ENCODE measurements at regions not wholly inside any gene's neighbourhood (a gene's known extent, or its start where the extent isn't known, plus 50 kb on each side); places are given as distances from the start of the nearest gene placed in this dataset.

GRCh38 chr18:34959211-34959829 lies 81.9 kb upstream of the MAPRE2 start:
- in situ Hi-C loops (cut with MboI; ENCODE audit: low sequenced_read_pairs) = no loop called here
- no peak overlapping the region for H3K4ac ChIP-seq (ENCODE audit: low read depth, low read length)
- H2BK120ac ChIP-seq (ENCODE audit: low read depth, low read length) = no peak overlapping the region
- H3K4me1 ChIP-seq (ENCODE audit: control insufficient read depth, insufficient read depth, low read length) = peaks cover 3% of the 10 kb centered on the region
- H3K4me3 ChIP-seq (ENCODE audit: insufficient read depth, low read depth, low read length) = no peak overlapping the region
- no peak overlapping the region for H2BK20ac ChIP-seq (ENCODE audit: low read depth, low read length)
- H3K27ac ChIP-seq (ENCODE audit: insufficient read depth, low read length) = no peak overlapping the region
- H3K18ac ChIP-seq (ENCODE audit: low read depth, low read length) = no peak overlapping the region
- H2AK5ac ChIP-seq (ENCODE audit: low read depth, low read length) = no peak overlapping the region
- no peak overlapping the region for H2BK5ac ChIP-seq (ENCODE audit: low read depth, low read length, poor library complexity, severe bottlenecking)
- no peak overlapping the region for H3K56ac ChIP-seq (ENCODE audit: extremely low read depth, insufficient read depth, low read length)
- H3K14ac ChIP-seq (replicated peaks; ENCODE audit: low read depth, low read length) = no peak overlapping the region
- POLR2A ChIA-PET (ENCODE audit: unreplicated experiment) = no interaction called here
- no CpG with 5 or more reads among the region's 1 CpG for WGBS, 2 experiments (ENCODE audit: extremely low coverage in 2 of 2, insufficient read length in 1 of 2)
- dilution Hi-C loops (cut with HindIII; ENCODE audit: low sequenced_read_pairs, unreplicated experiment) = no loop called here
- intact Hi-C loops (cut with micrococcal nuclease) = no loop called here
- ATAC-seq (ENCODE audit: low read depth) (no peak), DNase-seq (no peak)
- no peaks in the 10 kb centered on the region for H3K9me3 ChIP-seq (ENCODE audit: control insufficient read depth, insufficient read depth, low read length)
- H4K91ac ChIP-seq (ENCODE audit: insufficient read depth, low read depth, low read length) = no peak overlapping the region
- H3K23ac ChIP-seq (ENCODE audit: low read depth, low read length) = no peak overlapping the region
- no peaks in the 10 kb centered on the region; the same call in 1 of the 2 replicates for H4K20me1 ChIP-seq (ENCODE audit: insufficient read depth, low read length)
- H3K9ac ChIP-seq (ENCODE audit: low read depth, low read length) = no peak overlapping the region
- no peak for TF ChIP-seq BHLHE40 (IDR thresholded peaks at IDR 0.05; ENCODE audit: low read depth, low read length)
- TF ChIP-seq CTCF (conservative IDR thresholded peaks at IDR 0.05; ENCODE audit: low read depth, low read length) = no peak
- TF ChIP-seq SMC3 (IDR thresholded peaks at IDR 0.05; ENCODE audit: low read depth, low read length) = no peak
- TF ChIP-seq RCOR1 (IDR thresholded peaks at IDR 0.05; ENCODE audit: insufficient replicate concordance, low read length) = no peak
- TF ChIP-seq USF2 (IDR thresholded peaks at IDR 0.05; ENCODE audit: low read depth, low read length) = no peak
- no peak for TF ChIP-seq NFE2L2 (IDR thresholded peaks at IDR 0.05; ENCODE audit: low read depth, low read length)
- TF ChIP-seq ELK1 (IDR thresholded peaks at IDR 0.05; ENCODE audit: borderline replicate concordance, low read depth, low read length) = no peak
- TF ChIP-seq CEBPB (IDR thresholded peaks at IDR 0.05; ENCODE audit: low read depth, low read length) = no peak
- TF ChIP-seq MAZ (IDR thresholded peaks at IDR 0.05; ENCODE audit: borderline replicate concordance, low read depth, low read length) = no peak
- TF ChIP-seq MXI1 (IDR thresholded peaks at IDR 0.05; ENCODE audit: borderline replicate concordance, low read depth, low read length) = no peak
- no peak for TF ChIP-seq MAFK (IDR thresholded peaks at IDR 0.05; ENCODE audit: low read depth, low read length)
- TF ChIP-seq CHD1 (IDR thresholded peaks at IDR 0.05; ENCODE audit: low read depth, low read length) = no peak
- no peak for TF ChIP-seq FOS (IDR thresholded peaks at IDR 0.05; ENCODE audit: low read depth, low read length)
- no peak for TF ChIP-seq POLR2A (IDR thresholded peaks at IDR 0.05; ENCODE audit: low read depth, low read length)
- TF ChIP-seq RFX5 (IDR thresholded peaks at IDR 0.05; ENCODE audit: low read depth, low read length) = no peak
- H2BK15ac ChIP-seq (ENCODE audit: low read depth, low read length) = no peak overlapping the region
- H2AFZ ChIP-seq (replicated peaks; ENCODE audit: low read length, poor library complexity) = no peak overlapping the region
- no peak overlapping the region for H4K8ac ChIP-seq (ENCODE audit: low read depth in 2 of 2, low read length in 2 of 2)
- no peak overlapping the region for H2AK9ac ChIP-seq (replicated peaks; ENCODE audit: low read depth, low read length, poor library complexity)
- no peaks in the 10 kb centered on the region for H3K9me1 ChIP-seq (ENCODE audit: insufficient read depth, low read length)
- no peaks in the 10 kb centered on the region for H3K79me1 ChIP-seq (ENCODE audit: low read depth in 1 of 2, low read length in 2 of 2)
- no peak overlapping the region for H3K4me2 ChIP-seq (ENCODE audit: low read depth, low read length)
- H3K27me3 ChIP-seq (ENCODE audit: control insufficient read depth, insufficient read depth, low read length) = no peaks in the 10 kb centered on the region
- BruUV-seq (replicated peaks) = no TSS peak
- CTCF ChIA-PET = interaction anchor here (0.7 kb wide), 1 partner anchor 253 kb away, joined by 3 read pairs; no protein-coding TSS in a partner anchor
- no peaks in the 10 kb centered on the region for H3K36me3 ChIP-seq (ENCODE audit: control insufficient read depth, insufficient read depth, low read length)
- no peak overlapping the region for H4K5ac ChIP-seq (ENCODE audit: low read depth, low read length)
